Fibroblast of gingiva (primary cell): ENCODE measurements at regions not wholly inside any gene's neighbourhood (a gene's known extent, or its start where the extent isn't known, plus 50 kb on each side); places are given as distances from the start of the nearest gene placed in this dataset.

Experiments used
- DNase-seq: peaks from one replicate; pipeline ENCODE4 v3.0.0-alpha.2; 2011; ENCODE audit warnings: low read depth

DNA sequence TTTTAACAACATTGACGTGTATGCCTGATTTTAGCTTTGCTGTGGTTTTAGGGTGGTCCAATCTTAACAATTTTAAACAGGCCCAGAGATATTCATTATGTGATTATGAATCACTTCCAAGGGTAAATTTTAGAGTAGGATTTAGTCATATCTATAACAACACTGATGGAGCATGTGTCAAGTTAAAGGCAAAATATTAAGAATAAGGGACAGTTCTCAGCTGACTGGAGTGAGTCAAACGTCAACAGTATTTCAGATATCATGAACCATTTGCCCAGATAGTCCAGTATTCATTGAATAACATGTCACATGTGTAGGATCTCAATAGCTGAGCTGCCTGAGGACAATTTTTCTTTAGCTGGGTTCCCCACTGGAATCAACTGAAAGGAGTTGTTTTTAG, 61.3 kb upstream of the VCX2 start:
- no peak for DNase-seq

GRCh38 chrX:8233091-8233490, 62.0 kb upstream of the VCX2 start:
- DNase-seq: no peak

- no peak for DNase-seq
Measured at GRCh38 chrX:8235026-8235425, 64.0 kb upstream of the VCX2 start.

- no peak for DNase-seq
Measured at GRCh38 chrX:8237718-8238117, 66.7 kb upstream of the VCX2 start.

GRCh38 chrX:8242431-8243020, 71.5 kb upstream of the VCX2 start:
- DNase-seq: no peak

DNA sequence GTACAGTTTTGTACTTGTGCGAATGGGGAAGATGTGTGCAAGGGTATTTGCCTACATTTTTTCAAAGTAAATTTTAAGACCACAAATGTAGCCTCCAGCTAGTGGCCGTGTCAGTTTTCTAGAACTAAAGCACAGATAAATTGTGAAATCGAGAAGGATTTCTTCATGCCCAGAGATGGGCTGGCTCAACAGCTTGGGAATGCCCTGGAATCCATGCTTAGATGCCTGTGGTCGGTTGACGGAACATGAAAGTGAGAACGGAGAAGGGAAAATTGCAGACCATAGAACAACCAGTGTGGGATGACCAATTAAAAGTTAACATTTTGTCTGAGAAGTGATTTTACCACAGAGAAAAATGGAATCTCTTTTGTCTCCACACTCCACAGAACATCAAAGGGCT, 73.2 kb upstream of the VCX2 start:
- DNase-seq: peak; percentile 1

DNA sequence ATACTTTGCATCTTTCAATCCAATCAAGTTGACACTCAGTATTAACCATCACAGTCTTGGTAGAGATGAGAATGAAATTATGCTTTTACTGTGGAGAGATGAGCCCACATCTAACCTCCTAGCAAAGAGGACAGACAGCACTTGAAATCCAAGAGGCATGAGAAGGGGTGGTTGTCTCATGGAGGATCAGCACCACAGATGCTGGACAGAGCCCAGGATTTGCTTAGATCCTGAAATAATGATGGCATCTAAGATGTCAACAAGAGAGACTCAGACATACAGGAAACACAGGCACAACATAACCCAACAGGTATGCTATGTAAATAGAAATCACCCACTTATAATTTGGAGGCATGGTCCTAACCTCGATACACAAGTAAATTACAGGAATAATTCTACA, 74.3 kb upstream of the VCX2 start:
- DNase-seq: no peak

DNA sequence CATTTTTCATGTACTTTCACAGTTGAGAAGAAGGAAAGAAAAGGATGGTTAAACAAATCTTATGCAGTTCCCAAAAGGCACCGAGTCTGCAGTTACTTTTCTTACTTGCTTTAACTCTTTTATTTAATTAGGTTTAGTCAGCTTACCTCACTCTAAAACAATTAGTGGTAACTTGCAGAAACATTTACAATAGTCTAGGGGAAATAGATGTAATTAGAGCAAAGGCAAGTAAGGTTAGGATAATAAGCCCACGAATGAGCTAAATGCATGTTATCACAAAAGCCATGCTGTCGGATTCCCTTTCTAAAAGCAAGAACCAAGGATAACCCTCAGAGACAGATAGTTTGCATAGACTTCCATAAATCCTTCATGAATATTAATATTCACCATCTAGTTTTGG, 82.0 kb upstream of the VCX2 start:
- DNase-seq: no peak

GRCh38 chrX:8254401-8254800, 83.3 kb upstream of the VCX2 start:
- DNase-seq: no peak

GRCh38 chrX:8272821-8273220, 101.8 kb upstream of the VCX2 start:
- no peak for DNase-seq

- DNase-seq: no peak
Measured at GRCh38 chrX:8273451-8273895, 102.4 kb upstream of the VCX2 start.

GRCh38 chrX:8274170-8274569, 103.1 kb upstream of the VCX2 start:
- no peak for DNase-seq

DNA sequence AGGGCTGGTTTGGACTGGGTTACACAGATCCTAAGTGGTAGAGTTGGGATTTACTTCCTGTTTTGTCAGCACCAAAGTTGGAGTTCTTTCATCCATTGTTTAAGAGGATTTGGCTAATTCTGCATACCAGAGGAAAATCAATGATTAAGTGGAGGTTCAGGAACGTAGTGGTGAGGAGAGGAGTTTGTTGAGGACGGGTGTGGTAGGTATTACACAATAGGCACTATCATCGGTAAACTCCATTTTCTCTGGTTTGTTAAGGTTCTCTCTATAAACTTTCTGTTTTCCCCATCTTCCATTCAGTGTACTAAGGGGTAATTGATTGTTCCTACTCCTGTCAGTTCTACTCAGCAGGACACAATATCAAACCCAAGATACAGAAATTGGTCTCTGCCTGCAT, 107.5 kb upstream of the VCX2 start:
- DNase-seq: no peak

DNA sequence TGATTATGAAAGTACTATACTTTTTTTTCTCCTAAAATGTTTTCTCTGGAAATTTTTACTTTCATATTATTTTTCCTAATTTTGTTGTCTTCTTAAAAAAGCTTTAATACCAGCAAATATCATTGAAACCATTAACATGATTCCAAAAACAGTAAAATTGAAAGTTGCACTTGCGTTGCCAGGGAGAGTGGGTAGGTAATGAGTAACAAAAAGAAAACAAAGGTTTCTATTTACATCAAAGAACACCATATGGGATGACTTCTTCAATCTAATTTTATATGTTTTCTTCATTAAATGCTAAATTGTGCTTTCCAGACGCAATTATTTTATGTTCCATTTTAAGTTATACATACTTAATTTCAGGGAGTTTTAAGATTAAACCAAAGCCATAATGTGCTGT, 108.3 kb upstream of the VCX2 start:
- DNase-seq: no peak

DNA sequence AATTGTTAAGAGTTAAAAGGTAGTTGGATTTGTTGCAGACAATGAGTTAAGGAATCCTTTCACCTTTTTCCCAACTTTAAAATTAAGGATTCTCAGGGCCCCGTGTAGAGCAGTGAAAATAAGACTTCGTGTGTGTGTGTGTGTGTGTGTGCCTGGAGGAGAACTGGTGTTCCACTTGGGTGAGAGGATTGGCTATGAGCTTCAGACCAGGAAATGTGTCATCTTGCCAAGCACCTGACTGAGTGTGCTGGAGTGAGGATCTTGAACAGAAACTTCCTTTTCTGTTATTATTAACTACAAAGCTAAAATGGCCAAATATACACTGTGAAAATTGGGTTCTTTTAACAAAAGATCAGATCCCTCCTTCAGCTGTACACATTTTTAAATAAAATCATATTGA, 113.1 kb upstream of the VCX2 start:
- DNase-seq: no peak

- DNase-seq: no peak
Measured at GRCh38 chrX:8288590-8288989, 117.5 kb upstream of the VCX2 start.

DNA sequence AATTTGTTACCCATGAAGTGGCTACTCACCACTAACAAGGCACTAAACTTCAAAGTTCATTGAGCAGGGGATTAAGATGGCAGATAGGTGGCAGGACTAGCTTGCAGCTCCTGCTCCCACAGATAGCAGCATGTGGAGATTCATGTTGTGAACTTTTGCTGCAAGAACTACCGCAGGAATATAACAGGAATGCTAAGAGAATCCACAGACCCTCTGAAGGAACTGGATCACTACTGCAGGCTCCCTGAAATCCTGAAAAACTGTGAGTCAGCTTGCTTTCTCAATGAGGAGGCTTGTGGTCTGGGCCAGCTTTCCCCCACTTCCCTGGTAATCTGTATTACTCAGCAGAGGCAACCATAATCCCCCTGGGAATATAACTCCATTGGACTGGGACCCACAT, 118.5 kb upstream of the VCX2 start:
- no peak for DNase-seq

- DNase-seq: no peak
Measured at GRCh38 chrX:8297766-8298165, 126.7 kb upstream of the VCX2 start.

DNA sequence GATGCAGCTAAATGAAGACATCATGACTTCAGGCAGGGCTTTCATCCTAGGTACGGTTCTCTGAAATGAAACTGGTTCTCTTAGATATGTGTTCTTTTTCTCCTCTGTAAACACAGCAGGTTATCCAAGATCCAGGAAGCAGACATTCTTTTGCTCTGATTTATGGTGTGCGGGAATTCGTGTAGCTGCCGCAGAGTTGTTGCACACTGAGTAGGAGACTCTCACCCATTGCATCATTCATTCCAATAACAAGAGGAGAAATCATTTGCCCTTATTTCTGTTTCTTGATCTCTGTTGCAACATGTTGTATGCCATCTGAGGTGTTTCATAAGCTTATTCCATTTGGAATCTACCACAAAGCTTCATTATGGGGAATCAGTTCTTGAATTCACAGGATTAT, 133.6 kb upstream of the VCX2 start:
- DNase-seq: no peak

- DNase-seq: no peak
Measured at GRCh38 chrX:8305350-8305749, 134.3 kb upstream of the VCX2 start.

DNA sequence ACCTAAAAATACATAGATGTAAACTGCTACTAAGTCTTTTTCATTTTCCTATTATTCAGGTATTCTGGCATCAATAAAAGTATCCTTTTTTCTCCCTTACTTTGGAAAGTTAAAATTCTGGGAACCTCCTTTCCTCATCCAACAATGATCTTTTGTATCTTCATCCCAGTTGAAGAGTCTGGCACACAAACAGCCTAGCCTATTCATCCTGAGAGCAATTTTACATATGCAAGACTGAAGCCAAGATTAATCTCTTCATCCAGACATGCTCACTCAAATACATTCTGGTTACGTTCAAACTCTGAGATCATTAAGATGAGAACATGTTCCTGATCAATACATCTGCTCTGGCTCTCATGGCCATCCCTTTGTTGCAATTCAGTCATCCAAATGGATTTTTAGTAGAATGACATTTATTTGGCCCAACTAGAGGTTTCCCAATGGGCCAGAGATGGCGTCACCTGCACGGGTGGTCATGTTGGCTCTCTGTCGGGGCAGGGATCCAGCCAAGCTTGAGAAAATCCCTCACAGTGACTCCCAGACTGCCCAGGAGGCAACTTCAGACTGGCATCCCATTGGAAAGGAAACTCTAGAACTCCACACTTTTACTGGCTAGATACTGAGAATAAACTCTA, 135.3 kb upstream of the VCX2 start:
- no peak for DNase-seq

- DNase-seq: no peak
Measured at GRCh38 chrX:8310409-8310808, 139.3 kb upstream of the VCX2 start.

GRCh38 chrX:8313844-8314243, 142.8 kb upstream of the VCX2 start:
- no peak for DNase-seq

DNA sequence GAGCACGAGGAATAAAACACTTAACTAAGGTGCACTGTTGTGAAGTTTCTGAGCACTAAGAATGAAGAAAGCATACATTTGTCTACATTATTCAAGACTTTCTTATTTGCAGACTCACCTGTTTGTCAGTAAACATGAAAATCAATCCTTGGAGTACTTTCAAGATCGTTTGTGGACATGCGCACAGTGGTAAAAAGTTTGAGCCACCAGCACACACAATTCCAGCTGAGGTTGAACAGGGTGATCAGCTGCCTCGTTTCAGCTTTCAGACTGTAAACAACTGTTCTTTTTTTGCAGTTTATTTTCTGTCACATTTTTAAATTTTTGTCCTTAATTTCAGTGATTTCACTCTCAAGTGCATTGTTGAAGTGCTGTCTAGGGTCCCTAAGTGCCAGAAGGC, 143.8 kb upstream of the VCX2 start:
- DNase-seq: no peak
